ENCODE measurements at regions not wholly inside any gene's neighbourhood (a gene's known extent, or its start where the extent isn't known, plus 50 kb on each side); places are given as distances from the start of the nearest gene placed in this dataset.

GRCh38 chr6:90397929-90398674 lies 101.5 kb upstream of the BACH2 start:
- no peak for TF ChIP-seq CTCF (IDR thresholded peaks at IDR 0.05)
- no peak for TF ChIP-seq POLR2A (IDR thresholded peaks at IDR 0.05)
